Stomach (tissue), 4 donors: ENCODE measurements at regions not wholly inside any gene's neighbourhood (a gene's known extent, or its start where the extent isn't known, plus 50 kb on each side); places are given as distances from the start of the nearest gene placed in this dataset.

Experiments
- EP300 ChIP-seq: sonication (generic); formaldehyde crosslinking; IDR thresholded peaks from one replicate; pipeline ENCODE4 v1.6.1; 2017; ENCODE audit warnings: antibody characterized with exemption
- POLR2A ChIP-seq, 4 donors: fragments of 450-650 bp; IDR thresholded peaks; one replicate each; pipeline ENCODE4 v1.6.1; 2016; ENCODE audit warnings: antibody characterized with exemption in 4 of 4, control low read depth in 2 of 4, mild to moderate bottlenecking in 1 of 4, moderate library complexity in 1 of 4
- POLR2AphosphoS5 ChIP-seq, 3 donors: sonication (generic); formaldehyde crosslinking; IDR thresholded peaks; one replicate each; pipeline ENCODE4 v1.6.1; 2016; ENCODE audit warnings: antibody characterized with exemption in 3 of 3
- TF ChIP-seq, protein P1 (sequence below), 7 experiments: fragments of 450-650 bp in 4 of 7; fragments of 200-600 bp in 3 of 7; sonication (generic) in 3 of 7; IDR thresholded peaks; one replicate each; pipeline ENCODE4 v1.5.1; 2016 to 2019; ENCODE audit warnings: antibody characterized with exemption in 7 of 7, control low read depth in 2 of 7, mild to moderate bottlenecking in 1 of 7

- TF ChIP-seq, protein P1, sequence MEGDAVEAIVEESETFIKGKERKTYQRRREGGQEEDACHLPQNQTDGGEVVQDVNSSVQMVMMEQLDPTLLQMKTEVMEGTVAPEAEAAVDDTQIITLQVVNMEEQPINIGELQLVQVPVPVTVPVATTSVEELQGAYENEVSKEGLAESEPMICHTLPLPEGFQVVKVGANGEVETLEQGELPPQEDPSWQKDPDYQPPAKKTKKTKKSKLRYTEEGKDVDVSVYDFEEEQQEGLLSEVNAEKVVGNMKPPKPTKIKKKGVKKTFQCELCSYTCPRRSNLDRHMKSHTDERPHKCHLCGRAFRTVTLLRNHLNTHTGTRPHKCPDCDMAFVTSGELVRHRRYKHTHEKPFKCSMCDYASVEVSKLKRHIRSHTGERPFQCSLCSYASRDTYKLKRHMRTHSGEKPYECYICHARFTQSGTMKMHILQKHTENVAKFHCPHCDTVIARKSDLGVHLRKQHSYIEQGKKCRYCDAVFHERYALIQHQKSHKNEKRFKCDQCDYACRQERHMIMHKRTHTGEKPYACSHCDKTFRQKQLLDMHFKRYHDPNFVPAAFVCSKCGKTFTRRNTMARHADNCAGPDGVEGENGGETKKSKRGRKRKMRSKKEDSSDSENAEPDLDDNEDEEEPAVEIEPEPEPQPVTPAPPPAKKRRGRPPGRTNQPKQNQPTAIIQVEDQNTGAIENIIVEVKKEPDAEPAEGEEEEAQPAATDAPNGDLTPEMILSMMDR (IDR thresholded peaks at IDR 0.05): no peak
- TF ChIP-seq EP300 (no peak), POLR2A (IDR thresholded peaks at IDR 0.05) (no peak), POLR2AphosphoS5 (IDR thresholded peaks at IDR 0.05) (no peak)
Measured at GRCh38 chr15:97023488-97023844, 693.0 kb downstream of the NR2F2 start.
